ENCODE measurements at regions not wholly inside any gene's neighbourhood (a gene's known extent, or its start where the extent isn't known, plus 50 kb on each side); places are given as distances from the start of the nearest gene placed in this dataset.
"Not testable (repeated sequence)": the region's sequence is repeated elsewhere in the genome, so short reads cannot be mapped to it uniquely, and the experiment has no call there.

- Histone ChIP-seq H3K4me1 (ENCODE audit: control extremely low read depth in 1 of 4, control insufficient read depth in 4 of 4, insufficient read depth in 4 of 4, low read length in 3 of 4) (no peaks in the 10 kb centered on the region), H3K9me3 (ENCODE audit: control extremely low read depth in 1 of 5, control insufficient read depth in 4 of 5, insufficient read depth in 2 of 5, low read depth in 1 of 5, low read length in 4 of 5) (no peaks in the 10 kb centered on the region), H3K27ac (ENCODE audit: insufficient read depth in 1 of 2, low read depth in 1 of 2, low read length in 2 of 2, poor library complexity in 1 of 2, severe bottlenecking in 2 of 2) (no peak overlapping the region), H3K4me3 (ENCODE audit: control insufficient read depth in 1 of 7, extremely low read depth in 1 of 7, insufficient read depth in 4 of 7, low read depth in 2 of 7, low read length in 6 of 7) (no peak overlapping the region), H3K36me3 (ENCODE audit: control insufficient read depth in 4 of 4, insufficient read depth in 4 of 4, low read length in 3 of 4) (no peaks in the 10 kb centered on the region), H3K27me3 (replicated peaks in 2 of 5; ENCODE audit: control insufficient read depth in 4 of 5, insufficient read depth in 5 of 5, low read length in 4 of 5) (no peaks in the 10 kb centered on the region)
- DNase-seq = no peak
- POLR2A ChIA-PET = no interaction called here
- CTCF ChIA-PET = no interaction called here
- WGBS (ENCODE audit: insufficient coverage) = 93% methylated on average over 3 of the region's 3 CpGs
Observed at GRCh38 chrX:3420316-3420715, 73.9 kb upstream of the MXRA5 start.

- 83% methylated on average over 2 of the region's 4 CpGs for WGBS (ENCODE audit: insufficient coverage)
- CTCF ChIA-PET = no interaction called here
- no peak overlapping the region for H3K27ac ChIP-seq (ENCODE audit: insufficient read depth in 1 of 2, low read depth in 1 of 2, low read length in 2 of 2, poor library complexity in 1 of 2, severe bottlenecking in 2 of 2)
Observed at GRCh38 chrX:3415011-3415410, 68.6 kb upstream of the MXRA5 start.

GRCh38 chrX:3411626-3412025 is 65.2 kb upstream of the MXRA5 start:
- no CpG with 5 or more reads among the region's 2 CpGs for WGBS (ENCODE audit: insufficient coverage)
- H3K27ac ChIP-seq (ENCODE audit: insufficient read depth in 1 of 2, low read depth in 1 of 2, low read length in 2 of 2, poor library complexity in 1 of 2, severe bottlenecking in 2 of 2); H3K4me3 ChIP-seq (ENCODE audit: control insufficient read depth in 1 of 7, extremely low read depth in 1 of 7, insufficient read depth in 4 of 7, low read depth in 2 of 7, low read length in 6 of 7); DNase-seq; POLR2A ChIA-PET; H3K9me3 ChIP-seq (ENCODE audit: control extremely low read depth in 1 of 5, control insufficient read depth in 4 of 5, insufficient read depth in 2 of 5, low read depth in 1 of 5, low read length in 4 of 5); H3K27me3 ChIP-seq (replicated peaks in 2 of 5; ENCODE audit: control insufficient read depth in 4 of 5, insufficient read depth in 5 of 5, low read length in 4 of 5); CTCF ChIA-PET; H3K4me1 ChIP-seq (ENCODE audit: control extremely low read depth in 1 of 4, control insufficient read depth in 4 of 4, insufficient read depth in 4 of 4, low read length in 3 of 4); H3K36me3 ChIP-seq (ENCODE audit: control insufficient read depth in 4 of 4, insufficient read depth in 4 of 4, low read length in 3 of 4): not testable (repeated sequence)

More at GRCh38 chrX:3415011-3415410, 68.6 kb upstream of the MXRA5 start:
- H3K27me3 ChIP-seq (replicated peaks in 2 of 5; ENCODE audit: control insufficient read depth in 4 of 5, insufficient read depth in 5 of 5, low read length in 4 of 5) = no peaks in the 10 kb centered on the region
- H3K36me3 ChIP-seq (ENCODE audit: control insufficient read depth in 4 of 4, insufficient read depth in 4 of 4, low read length in 3 of 4) = no peaks in the 10 kb centered on the region
- POLR2A ChIA-PET = no interaction called here
- DNase-seq = no peak
- no peak overlapping the region for H3K4me3 ChIP-seq (ENCODE audit: control insufficient read depth in 1 of 7, extremely low read depth in 1 of 7, insufficient read depth in 4 of 7, low read depth in 2 of 7, low read length in 6 of 7)
- no peaks in the 10 kb centered on the region for H3K4me1 ChIP-seq (ENCODE audit: control extremely low read depth in 1 of 4, control insufficient read depth in 4 of 4, insufficient read depth in 4 of 4, low read length in 3 of 4)
- H3K9me3 ChIP-seq (ENCODE audit: control extremely low read depth in 1 of 5, control insufficient read depth in 4 of 5, insufficient read depth in 2 of 5, low read depth in 1 of 5, low read length in 4 of 5) = no peaks in the 10 kb centered on the region

GRCh38 chrX:3409936-3410335 is 63.5 kb upstream of the MXRA5 start:
- WGBS (ENCODE audit: insufficient coverage) = 88% methylated on average over 1 of the region's 4 CpGs
- H3K4me3 ChIP-seq (ENCODE audit: control insufficient read depth in 1 of 7, extremely low read depth in 1 of 7, insufficient read depth in 4 of 7, low read depth in 2 of 7, low read length in 6 of 7); H3K36me3 ChIP-seq (ENCODE audit: control insufficient read depth in 4 of 4, insufficient read depth in 4 of 4, low read length in 3 of 4); DNase-seq; H3K27me3 ChIP-seq (replicated peaks in 2 of 5; ENCODE audit: control insufficient read depth in 4 of 5, insufficient read depth in 5 of 5, low read length in 4 of 5); POLR2A ChIA-PET; H3K9me3 ChIP-seq (ENCODE audit: control extremely low read depth in 1 of 5, control insufficient read depth in 4 of 5, insufficient read depth in 2 of 5, low read depth in 1 of 5, low read length in 4 of 5); CTCF ChIA-PET; H3K4me1 ChIP-seq (ENCODE audit: control extremely low read depth in 1 of 4, control insufficient read depth in 4 of 4, insufficient read depth in 4 of 4, low read length in 3 of 4); H3K27ac ChIP-seq (ENCODE audit: insufficient read depth in 1 of 2, low read depth in 1 of 2, low read length in 2 of 2, poor library complexity in 1 of 2, severe bottlenecking in 2 of 2): not testable (repeated sequence)

GRCh38 chrX:3407781-3408180 is 61.3 kb upstream of the MXRA5 start:
- WGBS (ENCODE audit: insufficient coverage) = 92% methylated on average over 2 of the region's 3 CpGs
- CTCF ChIA-PET = no interaction called here

GRCh38 chrX:3407121-3407520 is 60.7 kb upstream of the MXRA5 start:
- H3K4me3 ChIP-seq (ENCODE audit: control insufficient read depth in 1 of 7, extremely low read depth in 1 of 7, insufficient read depth in 4 of 7, low read depth in 2 of 7, low read length in 6 of 7) = no peak overlapping the region
- no peak for DNase-seq
- no CpG with 5 or more reads among the region's 3 CpGs for WGBS (ENCODE audit: insufficient coverage)
- CTCF ChIA-PET = no interaction called here
- H3K9me3 ChIP-seq (ENCODE audit: control extremely low read depth in 1 of 5, control insufficient read depth in 4 of 5, insufficient read depth in 2 of 5, low read depth in 1 of 5, low read length in 4 of 5) = no peaks in the 10 kb centered on the region
- H3K36me3 ChIP-seq (ENCODE audit: control insufficient read depth in 4 of 4, insufficient read depth in 4 of 4, low read length in 3 of 4) = no peaks in the 10 kb centered on the region
- H3K27ac ChIP-seq (ENCODE audit: insufficient read depth in 1 of 2, low read depth in 1 of 2, low read length in 2 of 2, poor library complexity in 1 of 2, severe bottlenecking in 2 of 2) = no peak overlapping the region
- H3K4me1 ChIP-seq (ENCODE audit: control extremely low read depth in 1 of 4, control insufficient read depth in 4 of 4, insufficient read depth in 4 of 4, low read length in 3 of 4) = no peaks in the 10 kb centered on the region
- no peaks in the 10 kb centered on the region for H3K27me3 ChIP-seq (replicated peaks in 2 of 5; ENCODE audit: control insufficient read depth in 4 of 5, insufficient read depth in 5 of 5, low read length in 4 of 5)
- POLR2A ChIA-PET = no interaction called here

More at GRCh38 chrX:3407781-3408180, 61.3 kb upstream of the MXRA5 start:
- Histone ChIP-seq H3K4me1 (ENCODE audit: control extremely low read depth in 1 of 4, control insufficient read depth in 4 of 4, insufficient read depth in 4 of 4, low read length in 3 of 4) (no peaks in the 10 kb centered on the region), H3K4me3 (ENCODE audit: control insufficient read depth in 1 of 7, extremely low read depth in 1 of 7, insufficient read depth in 4 of 7, low read depth in 2 of 7, low read length in 6 of 7) (no peak overlapping the region), H3K36me3 (ENCODE audit: control insufficient read depth in 4 of 4, insufficient read depth in 4 of 4, low read length in 3 of 4) (no peaks in the 10 kb centered on the region), H3K9me3 (ENCODE audit: control extremely low read depth in 1 of 5, control insufficient read depth in 4 of 5, insufficient read depth in 2 of 5, low read depth in 1 of 5, low read length in 4 of 5) (no peaks in the 10 kb centered on the region), H3K27me3 (replicated peaks in 2 of 5; ENCODE audit: control insufficient read depth in 4 of 5, insufficient read depth in 5 of 5, low read length in 4 of 5) (no peaks in the 10 kb centered on the region), H3K27ac (ENCODE audit: insufficient read depth in 1 of 2, low read depth in 1 of 2, low read length in 2 of 2, poor library complexity in 1 of 2, severe bottlenecking in 2 of 2) (no peak overlapping the region)
- POLR2A ChIA-PET = no interaction called here
- no peak for DNase-seq

GRCh38 chrX:3403748-3404147 is 57.3 kb upstream of the MXRA5 start:
- no peaks in the 10 kb centered on the region for H3K27me3 ChIP-seq (replicated peaks in 2 of 5; ENCODE audit: control insufficient read depth in 4 of 5, insufficient read depth in 5 of 5, low read length in 4 of 5)
- no peaks in the 10 kb centered on the region for H3K4me1 ChIP-seq (ENCODE audit: control extremely low read depth in 1 of 4, control insufficient read depth in 4 of 4, insufficient read depth in 4 of 4, low read length in 3 of 4)
- H3K4me3 ChIP-seq (ENCODE audit: control insufficient read depth in 1 of 7, extremely low read depth in 1 of 7, insufficient read depth in 4 of 7, low read depth in 2 of 7, low read length in 6 of 7) = no peak overlapping the region
- no peak overlapping the region for H3K27ac ChIP-seq (ENCODE audit: insufficient read depth in 1 of 2, low read depth in 1 of 2, low read length in 2 of 2, poor library complexity in 1 of 2, severe bottlenecking in 2 of 2)
- DNase-seq = no peak
- H3K36me3 ChIP-seq (ENCODE audit: control insufficient read depth in 4 of 4, insufficient read depth in 4 of 4, low read length in 3 of 4) = no peaks in the 10 kb centered on the region
- ChIA-PET POLR2A (no interaction called here), CTCF (no interaction called here)
- WGBS (ENCODE audit: insufficient coverage) = no CpG with 5 or more reads among the region's 1 CpG
- no peaks in the 10 kb centered on the region for H3K9me3 ChIP-seq (ENCODE audit: control extremely low read depth in 1 of 5, control insufficient read depth in 4 of 5, insufficient read depth in 2 of 5, low read depth in 1 of 5, low read length in 4 of 5)

Data from common myeloid progenitor, CD34-positive (primary cell).